ENCODE measurements at regions not wholly inside any gene's neighbourhood (a gene's known extent, or its start where the extent isn't known, plus 50 kb on each side); places are given as distances from the start of the nearest gene placed in this dataset.

DNA sequence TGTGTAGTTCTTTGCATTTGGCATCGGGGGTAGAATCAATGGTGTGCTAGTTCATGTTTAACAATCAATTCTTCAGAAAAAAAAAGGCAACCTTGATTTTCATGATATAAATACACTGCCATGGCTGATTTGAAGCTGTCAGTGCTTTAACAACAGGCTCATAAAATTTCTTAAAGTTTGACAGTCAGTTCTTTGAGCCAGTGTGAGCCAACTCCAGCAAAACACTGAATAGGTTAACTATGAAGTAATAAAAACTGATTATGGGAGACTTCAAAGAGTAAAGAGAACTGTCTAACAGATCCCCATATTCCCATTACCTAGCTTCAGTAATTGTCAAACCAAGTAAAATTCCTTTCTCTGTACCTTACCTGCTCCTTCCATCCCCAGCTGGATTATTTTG is 241.7 kb upstream of the SUCLG2 start:
- no peak overlapping the region for H3K4me3 ChIP-seq (ENCODE audit: extremely low read depth in 1 of 4, insufficient read depth in 2 of 4, low read depth in 3 of 4, low read length in 4 of 4)
- H3K27ac ChIP-seq (ENCODE audit: low read depth, low read length): no peak overlapping the region
- no peaks in the 10 kb centered on the region for H3K9me3 ChIP-seq (ENCODE audit: insufficient read depth in 2 of 2, low read depth in 1 of 2, low read length in 1 of 2)
- no peak for TF ChIP-seq KDM1A (IDR thresholded peaks at IDR 0.05; ENCODE audit: borderline replicate concordance, low read length)
- TF ChIP-seq KDM4A (IDR thresholded peaks at IDR 0.05; ENCODE audit: low read depth, low read length, severe bottlenecking): no peak
- H3K56ac ChIP-seq (replicated peaks; ENCODE audit: insufficient read length, low read depth, low read length): no peak overlapping the region
- no peak overlapping the region for H3K18ac ChIP-seq (ENCODE audit: extremely low read depth, low read length)
- no peak overlapping the region for H2AK5ac ChIP-seq (ENCODE audit: low read depth, low read length)
- H3K4me2 ChIP-seq (ENCODE audit: insufficient read depth in 1 of 2, low read depth in 2 of 2, low read length in 2 of 2): no peak overlapping the region
- H4K8ac ChIP-seq (ENCODE audit: extremely low read depth, insufficient read depth, low read length): no peak overlapping the region
- no peak overlapping the region for H2BK15ac ChIP-seq (ENCODE audit: low read length)
- DNase-seq (ENCODE audit: low read depth in 1 of 2, low spot score in 2 of 2) (no peak), FAIRE-seq (no peak)
- H3K79me2 ChIP-seq (ENCODE audit: control insufficient read depth in 1 of 2, insufficient read depth in 2 of 2, low read length in 2 of 2): no peaks in the 10 kb centered on the region
- no peak overlapping the region for H2AFZ ChIP-seq (ENCODE audit: low read length)
- 100% methylated on average over 1 of the region's 1 CpG; no CpG with 5 or more reads in 1 of the 2 experiments for WGBS, 2 experiments (ENCODE audit: extremely low coverage in 1 of 2, insufficient coverage in 1 of 2, insufficient read length in 1 of 2, insufficient replicate concordance in 2 of 2, low coverage in 1 of 2, low lambda C conversion rate in 2 of 2, missing lambda C conversion rate in 1 of 2)
- H3K23ac ChIP-seq (ENCODE audit: insufficient read length): no peak overlapping the region
- H2BK120ac ChIP-seq (replicated peaks; ENCODE audit: low read depth, low read length): no peak overlapping the region
- no peak overlapping the region for H4K91ac ChIP-seq (replicated peaks; ENCODE audit: insufficient read length, low read length)
- no peak overlapping the region for H3K9ac ChIP-seq (replicated peaks in 1 of 4; ENCODE audit: extremely low read depth in 1 of 4, low read depth in 3 of 4, low read length in 3 of 4)
- no peak overlapping the region for H2BK5ac ChIP-seq (ENCODE audit: low read depth, low read length)
- H3K23me2 ChIP-seq (ENCODE audit: low read depth, low read length): no peaks in the 10 kb centered on the region; the same call in 1 of the 2 replicates
- H3K4me1 ChIP-seq (replicated peaks in 1 of 4; ENCODE audit: control insufficient read depth in 3 of 4, insufficient read depth in 4 of 4, low read length in 3 of 4): no peaks in the 10 kb centered on the region
- ChIA-PET CTCF (ENCODE audit: partially characterized antibody) (no interaction called here), POLR2A (ENCODE audit: partially characterized antibody) (no interaction called here)
- H4K20me1 ChIP-seq (replicated peaks in 1 of 2; ENCODE audit: control insufficient read depth in 1 of 2, insufficient read depth in 2 of 2, low read length in 2 of 2): no peaks in the 10 kb centered on the region
- H3K36me3 ChIP-seq (ENCODE audit: control insufficient read depth in 2 of 4, insufficient read depth in 4 of 4, low read length in 3 of 4): no peaks in the 10 kb centered on the region
- H3K79me1 ChIP-seq (ENCODE audit: low read depth, low read length): no peaks in the 10 kb centered on the region
- H3K14ac ChIP-seq (ENCODE audit: insufficient read length): no peak overlapping the region
- no peak overlapping the region for H2BK20ac ChIP-seq (ENCODE audit: low read length)
- H2BK12ac ChIP-seq (ENCODE audit: low read depth, low read length): no peak overlapping the region
- no peak overlapping the region for H4K5ac ChIP-seq (ENCODE audit: insufficient read length, low read depth, low read length)
- no peaks in the 10 kb centered on the region for H3K27me3 ChIP-seq (replicated peaks in 1 of 4; ENCODE audit: control insufficient read depth in 3 of 4, extremely low read depth in 1 of 4, insufficient read depth in 3 of 4, low read length in 3 of 4)
- no peak overlapping the region for H3K4ac ChIP-seq (replicated peaks; ENCODE audit: insufficient read length, low read depth, low read length)
